ENCODE measurements at regions not wholly inside any gene's neighbourhood (a gene's known extent, or its start where the extent isn't known, plus 50 kb on each side); places are given as distances from the start of the nearest gene placed in this dataset.

GRCh38 chr4:13963601-13964000, 336.1 kb upstream of the BOD1L1 start:
- no peak for TF ChIP-seq POLR2A (IDR thresholded peaks at IDR 0.05)
- no peak for TF ChIP-seq POLR2AphosphoS5 (IDR thresholded peaks at IDR 0.05)
- TF ChIP-seq CTCF (IDR thresholded peaks at IDR 0.05): no peak
